Esophagus squamous epithelium (tissue), 5 donors: ENCODE measurements at regions not wholly inside any gene's neighbourhood (a gene's known extent, or its start where the extent isn't known, plus 50 kb on each side); places are given as distances from the start of the nearest gene placed in this dataset.

Experiments used
- DNase-seq: peaks from one replicate; lab custom pipeline; 2025; lab: John Stamatoyannopoulos, UW
- H3K27ac ChIP-seq, 4 donors: fragments of 200-600 bp; sonication (generic); one replicate each; pipeline ENCODE4 v1.5.1; 2016 to 2019; ENCODE audit warnings: mild to moderate bottlenecking in 1 of 4
- H3K27me3 ChIP-seq, 4 donors: fragments of 200-600 bp; sonication (generic); 1 replicate in 3 of 4; 2 replicates in 1 of 4; pipeline versions ENCODE4 v1.5.1 to v1.6.0; 2017 to 2021; ENCODE audit warnings: antibody characterized with exemption in 1 of 4
- H3K36me3 ChIP-seq, 3 donors: fragments of 200-600 bp; sonication (generic); one replicate each; pipeline ENCODE4 v1.5.1; 2016 to 2019
- H3K4me1 ChIP-seq, 3 donors: fragments of 200-600 bp; sonication (generic); one replicate each; pipeline ENCODE4 v1.5.1; 2017 to 2019
- H3K4me3 ChIP-seq, 4 donors: fragments of 200-600 bp; sonication (generic); 1 replicate in 3 of 4; 2 replicates in 1 of 4; pipeline ENCODE4 v1.5.1; 2016 to 2019; ENCODE audit warnings: mild to moderate bottlenecking in 2 of 4, moderate library complexity in 1 of 4
- H3K9me3 ChIP-seq, 3 donors: fragments of 200-600 bp; sonication (generic); one replicate each; pipeline ENCODE4 v1.5.1; 2016 to 2019
- POLR2A ChIP-seq, 4 donors: fragments of 450-650 bp; IDR thresholded peaks; one replicate each; pipeline ENCODE4 v1.6.1; 2017; ENCODE audit warnings: antibody characterized with exemption in 4 of 4, mild to moderate bottlenecking in 4 of 4, moderate library complexity in 3 of 4
- WGBS, 2 donors: methylation state at CpG; one replicate each; pipeline ENCODE4 v1.1.5; 2018; 5-methylcytosine and 5-hydroxymethylcytosine counted together
- intact Hi-C: fragments of 100-400 bp; cut with DNase I; formaldehyde crosslinking; loops from one replicate; pipeline ENCODE4 v1.15.0; 2022
- TF ChIP-seq, protein P1 (sequence below), 6 experiments: fragments of 450-650 bp in 4 of 6; fragments of 200-600 bp in 2 of 6; sonication (generic) in 2 of 6; IDR thresholded peaks; one replicate each; pipeline ENCODE4 v1.5.1; 2016 to 2019; ENCODE audit warnings: antibody characterized with exemption in 6 of 6, mild to moderate bottlenecking in 4 of 6, moderate library complexity in 4 of 6
- donor health status: DM: yes; HTN: yes; CAD: no.

DNA sequence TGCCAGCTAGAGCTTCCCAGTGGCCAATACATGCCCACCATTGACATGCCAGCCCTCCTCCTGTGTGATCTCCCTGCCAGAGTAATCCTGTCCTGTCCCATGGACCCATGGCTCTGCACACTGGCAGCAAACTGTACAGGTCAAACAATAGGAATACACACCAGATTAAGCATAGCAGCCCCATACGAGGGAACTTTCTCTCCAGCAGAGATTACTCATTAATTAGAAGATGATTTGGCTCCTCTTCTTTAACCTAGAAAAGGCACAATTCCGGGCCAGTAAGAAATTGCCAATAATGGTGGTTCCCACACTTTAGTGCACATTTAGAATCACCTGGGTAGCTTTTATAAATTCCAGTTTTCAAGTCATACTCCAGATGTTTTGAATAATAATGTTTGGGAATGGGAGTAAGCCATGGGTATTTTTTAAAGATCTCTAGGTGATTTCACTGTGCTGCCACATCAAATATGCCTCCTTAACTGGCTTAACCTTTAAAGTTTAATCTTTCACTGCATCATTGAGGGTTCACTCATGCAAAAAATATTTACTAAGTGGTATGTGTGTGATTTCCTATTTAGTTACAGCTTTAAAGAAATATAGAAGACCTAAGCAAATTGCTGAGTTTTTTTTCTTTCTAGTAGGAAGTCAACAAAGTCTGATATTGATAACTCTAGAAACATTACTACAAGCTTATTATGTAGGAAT, 277.6 kb upstream of the NWD2 start:
- WGBS, 2 donors: 67 to 76% methylated on average over 2 of the region's 2 CpGs
- H3K27ac ChIP-seq: no peak overlapping the region
- no peaks in the 10 kb centered on the region for H3K4me1 ChIP-seq
- TF ChIP-seq, protein P1, sequence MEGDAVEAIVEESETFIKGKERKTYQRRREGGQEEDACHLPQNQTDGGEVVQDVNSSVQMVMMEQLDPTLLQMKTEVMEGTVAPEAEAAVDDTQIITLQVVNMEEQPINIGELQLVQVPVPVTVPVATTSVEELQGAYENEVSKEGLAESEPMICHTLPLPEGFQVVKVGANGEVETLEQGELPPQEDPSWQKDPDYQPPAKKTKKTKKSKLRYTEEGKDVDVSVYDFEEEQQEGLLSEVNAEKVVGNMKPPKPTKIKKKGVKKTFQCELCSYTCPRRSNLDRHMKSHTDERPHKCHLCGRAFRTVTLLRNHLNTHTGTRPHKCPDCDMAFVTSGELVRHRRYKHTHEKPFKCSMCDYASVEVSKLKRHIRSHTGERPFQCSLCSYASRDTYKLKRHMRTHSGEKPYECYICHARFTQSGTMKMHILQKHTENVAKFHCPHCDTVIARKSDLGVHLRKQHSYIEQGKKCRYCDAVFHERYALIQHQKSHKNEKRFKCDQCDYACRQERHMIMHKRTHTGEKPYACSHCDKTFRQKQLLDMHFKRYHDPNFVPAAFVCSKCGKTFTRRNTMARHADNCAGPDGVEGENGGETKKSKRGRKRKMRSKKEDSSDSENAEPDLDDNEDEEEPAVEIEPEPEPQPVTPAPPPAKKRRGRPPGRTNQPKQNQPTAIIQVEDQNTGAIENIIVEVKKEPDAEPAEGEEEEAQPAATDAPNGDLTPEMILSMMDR (IDR thresholded peaks at IDR 0.05): no peak
- no peak for TF ChIP-seq POLR2A (IDR thresholded peaks at IDR 0.05)
- intact Hi-C loops: no loop called here
- H3K9me3 ChIP-seq: no peaks in the 10 kb centered on the region
- H3K27me3 ChIP-seq: no peaks in the 10 kb centered on the region
- no peak overlapping the region for H3K4me3 ChIP-seq
- H3K36me3 ChIP-seq: no peaks in the 10 kb centered on the region
- DNase-seq: no peak

DNA sequence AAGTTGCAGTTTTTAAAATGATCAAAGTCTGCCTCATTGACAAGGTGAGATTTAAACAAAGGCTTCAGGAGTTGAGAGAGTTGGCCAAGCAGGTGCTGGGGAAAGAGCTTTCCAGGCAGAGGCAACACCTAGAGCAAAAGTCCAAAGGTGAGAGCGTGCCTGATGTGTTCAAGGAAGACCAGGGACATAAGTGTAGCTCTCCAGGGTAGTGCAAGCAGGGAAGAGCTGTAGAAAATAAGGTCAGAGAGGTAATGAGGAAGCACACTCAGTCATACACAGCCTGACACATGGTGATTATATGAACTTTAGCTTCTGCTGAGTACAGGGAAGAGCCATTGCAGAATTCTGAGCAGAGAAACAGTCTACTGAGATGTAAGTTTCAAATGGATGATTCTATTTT, 265.0 kb upstream of the NWD2 start:
- H3K9me3 ChIP-seq: no peaks in the 10 kb centered on the region
- H3K27ac ChIP-seq: no peak overlapping the region
- no peak overlapping the region for H3K4me3 ChIP-seq
- WGBS, 2 donors: 33 to 50% methylated on average over 1 of the region's 1 CpG
- intact Hi-C loops: no loop called here
- no peaks in the 10 kb centered on the region for H3K36me3 ChIP-seq
- no peaks in the 10 kb centered on the region for H3K4me1 ChIP-seq
- no peak for DNase-seq
- no peak for TF ChIP-seq POLR2A (IDR thresholded peaks at IDR 0.05)
- TF ChIP-seq, protein P1 (IDR thresholded peaks at IDR 0.05): no peak
- H3K27me3 ChIP-seq: no peaks in the 10 kb centered on the region

DNA sequence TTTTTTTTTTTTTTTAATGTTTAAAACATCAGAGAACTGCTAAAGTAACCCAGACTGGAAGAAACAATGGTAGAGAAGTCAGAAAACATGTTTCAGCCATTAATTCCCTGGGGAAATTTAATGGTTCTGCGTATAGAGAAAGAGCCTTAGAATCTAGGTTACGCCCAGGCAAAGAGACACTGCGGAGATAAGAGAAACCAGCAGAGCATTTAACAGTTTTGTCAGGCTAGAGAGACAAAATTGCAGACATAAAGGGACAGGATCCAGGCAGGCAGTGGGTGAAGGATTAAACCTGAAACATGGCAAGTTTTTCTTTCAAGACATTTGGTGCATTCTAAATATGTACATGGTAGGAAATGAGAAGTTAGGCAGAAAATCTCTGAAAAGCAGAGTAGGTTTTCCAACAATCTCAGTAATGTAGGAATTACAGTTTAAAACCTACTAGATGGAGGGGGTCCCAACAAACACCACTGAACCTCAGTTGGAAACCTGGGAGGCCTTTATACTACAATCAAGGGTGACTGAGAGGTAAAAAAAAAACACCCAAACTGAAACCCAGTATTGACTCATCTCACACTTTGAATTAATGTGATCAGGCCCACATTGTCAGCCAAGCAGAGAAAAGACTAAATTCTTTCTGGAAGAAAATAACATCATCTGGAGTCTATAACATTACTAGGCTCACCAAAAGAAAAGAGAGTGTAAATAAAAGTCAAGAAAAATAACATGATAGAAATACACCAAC, 254.2 kb upstream of the NWD2 start:
- intact Hi-C loops: no loop called here
- 76 to 86% methylated on average over 3 of the region's 3 CpGs for WGBS, 2 donors
- TF ChIP-seq, protein P1 (IDR thresholded peaks at IDR 0.05): no peak
- TF ChIP-seq POLR2A (IDR thresholded peaks at IDR 0.05): no peak
- DNase-seq: no peak
- H3K27ac ChIP-seq: no peak overlapping the region
- no peaks in the 10 kb centered on the region for H3K9me3 ChIP-seq
- H3K27me3 ChIP-seq: no peaks in the 10 kb centered on the region
- H3K36me3 ChIP-seq: no peaks in the 10 kb centered on the region
- no peak overlapping the region for H3K4me3 ChIP-seq
- no peaks in the 10 kb centered on the region for H3K4me1 ChIP-seq

DNA sequence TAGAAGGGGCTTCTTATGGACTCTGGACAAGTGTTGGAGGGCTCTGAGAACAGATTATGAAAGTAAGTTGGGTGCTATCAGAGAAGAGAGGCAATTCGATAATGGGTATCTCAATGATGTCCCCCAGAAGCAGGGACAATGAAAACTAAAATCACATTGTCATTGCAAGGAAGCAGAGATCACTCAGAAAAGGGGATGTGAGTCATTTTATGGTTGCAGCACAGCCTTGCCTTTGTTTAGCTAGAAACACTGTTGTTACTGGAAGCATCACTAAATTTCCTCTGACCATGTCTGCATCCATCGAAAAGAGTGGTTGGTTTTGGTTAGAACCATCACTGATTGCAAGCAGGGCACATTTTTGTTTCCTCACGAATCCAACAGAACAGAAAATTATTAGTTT, 246.8 kb upstream of the NWD2 start:
- TF ChIP-seq POLR2A (IDR thresholded peaks at IDR 0.05): no peak
- TF ChIP-seq, protein P1 (IDR thresholded peaks at IDR 0.05): no peak
- intact Hi-C loops: no loop called here
- Histone ChIP-seq H3K4me3 (no peak overlapping the region), H3K27me3 (no peaks in the 10 kb centered on the region), H3K4me1 (no peaks in the 10 kb centered on the region), H3K27ac (no peak overlapping the region), H3K36me3 (no peaks in the 10 kb centered on the region), H3K9me3 (no peaks in the 10 kb centered on the region)
- no peak for DNase-seq
- WGBS, 2 donors: 66 to 78% methylated on average over 3 of the region's 3 CpGs

DNA sequence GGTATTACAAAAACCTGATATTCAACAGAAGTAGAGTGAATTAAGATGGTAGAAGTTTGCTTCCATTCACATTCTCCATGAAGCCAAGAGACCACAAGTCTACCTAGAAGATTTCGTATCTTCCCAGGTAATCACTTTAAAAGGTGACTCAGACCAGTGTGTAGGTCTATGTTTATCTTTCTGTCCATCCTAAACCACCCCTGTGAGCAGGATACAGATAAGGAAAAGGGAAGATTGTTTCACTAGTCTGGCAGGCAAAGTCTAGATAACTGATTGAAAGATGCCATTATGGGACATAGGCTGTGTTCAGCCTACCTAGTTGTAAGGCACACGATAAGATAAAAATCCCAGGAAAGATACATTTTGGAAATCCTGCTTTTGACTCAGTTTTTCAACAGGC, 244.3 kb upstream of the NWD2 start:
- TF ChIP-seq, protein P1 (IDR thresholded peaks at IDR 0.05): no peak
- no peak for TF ChIP-seq POLR2A (IDR thresholded peaks at IDR 0.05)
- H3K4me1 ChIP-seq: no peaks in the 10 kb centered on the region
- intact Hi-C loops: no loop called here
- no peaks in the 10 kb centered on the region for H3K9me3 ChIP-seq
- H3K27ac ChIP-seq: no peak overlapping the region
- H3K36me3 ChIP-seq: no peaks in the 10 kb centered on the region
- no peaks in the 10 kb centered on the region for H3K27me3 ChIP-seq
- WGBS, 2 donors: 60 to 73% methylated on average over 2 of the region's 2 CpGs
- no peak for DNase-seq
- no peak overlapping the region for H3K4me3 ChIP-seq
